Loucy (cell line): ENCODE measurements at regions not wholly inside any gene's neighbourhood (a gene's known extent, or its start where the extent isn't known, plus 50 kb on each side); places are given as distances from the start of the nearest gene placed in this dataset.

Experiments
- EZH2phosphoT487 ChIP-seq: fragments of 200-600 bp; IDR thresholded peaks from 2 replicates; pipeline ENCODE4 v1.6.1; 2018; ENCODE audit warnings: antibody characterized with exemption, mild to moderate bottlenecking, moderate library complexity, borderline replicate concordance
- TF ChIP-seq, protein P1 (sequence below): fragments of 200-600 bp; sonication (generic); conservative IDR thresholded peaks from 2 replicates; pipeline ENCODE4 v1.5.1; 2014; ENCODE audit warnings: mild to moderate bottlenecking, antibody characterized with exemption, low read length

DNA sequence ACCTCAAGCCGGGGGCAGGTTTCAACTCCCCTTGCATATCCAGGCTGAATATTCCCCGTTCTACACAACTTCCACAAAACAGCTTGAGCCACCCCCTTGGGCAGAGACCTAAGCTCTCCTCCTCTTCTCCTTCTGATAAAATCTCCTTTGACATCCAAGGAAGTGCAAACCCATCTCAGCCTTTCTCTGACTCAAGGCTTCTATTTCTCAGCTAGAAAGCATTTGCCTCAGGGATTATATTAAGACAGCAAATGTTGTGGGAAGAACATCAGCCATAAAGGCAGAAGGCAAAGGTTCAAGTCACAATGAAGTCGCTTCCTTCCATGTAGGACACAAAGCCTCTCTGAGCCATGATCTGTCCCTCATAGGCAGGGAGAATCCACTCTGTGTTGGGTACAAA lies 386.6 kb upstream of the ARID1B start:
- TF ChIP-seq, protein P1, sequence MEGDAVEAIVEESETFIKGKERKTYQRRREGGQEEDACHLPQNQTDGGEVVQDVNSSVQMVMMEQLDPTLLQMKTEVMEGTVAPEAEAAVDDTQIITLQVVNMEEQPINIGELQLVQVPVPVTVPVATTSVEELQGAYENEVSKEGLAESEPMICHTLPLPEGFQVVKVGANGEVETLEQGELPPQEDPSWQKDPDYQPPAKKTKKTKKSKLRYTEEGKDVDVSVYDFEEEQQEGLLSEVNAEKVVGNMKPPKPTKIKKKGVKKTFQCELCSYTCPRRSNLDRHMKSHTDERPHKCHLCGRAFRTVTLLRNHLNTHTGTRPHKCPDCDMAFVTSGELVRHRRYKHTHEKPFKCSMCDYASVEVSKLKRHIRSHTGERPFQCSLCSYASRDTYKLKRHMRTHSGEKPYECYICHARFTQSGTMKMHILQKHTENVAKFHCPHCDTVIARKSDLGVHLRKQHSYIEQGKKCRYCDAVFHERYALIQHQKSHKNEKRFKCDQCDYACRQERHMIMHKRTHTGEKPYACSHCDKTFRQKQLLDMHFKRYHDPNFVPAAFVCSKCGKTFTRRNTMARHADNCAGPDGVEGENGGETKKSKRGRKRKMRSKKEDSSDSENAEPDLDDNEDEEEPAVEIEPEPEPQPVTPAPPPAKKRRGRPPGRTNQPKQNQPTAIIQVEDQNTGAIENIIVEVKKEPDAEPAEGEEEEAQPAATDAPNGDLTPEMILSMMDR = no peak
- TF ChIP-seq EZH2phosphoT487 = no peak
